Endothelial cell of umbilical vein (primary cell): ENCODE measurements at regions not wholly inside any gene's neighbourhood (a gene's known extent, or its start where the extent isn't known, plus 50 kb on each side); places are given as distances from the start of the nearest gene placed in this dataset.

Experiments
- BruUV-seq: library from RNA; stranded (reverse); fragments of 400-500 nt; replicated peaks from 2 replicates; lab custom pipeline; 2021; lab: Mats Ljungman, UMichigan
- CTCF ChIA-PET: fragments of 300-600, 350-600 bp; sonication (Branson Sonifier 250); formaldehyde crosslinking; loops from one replicate; lab custom pipeline; 2021; ENCODE audit warnings: antibody characterized with exemption, inconsistent platforms; lab: Charles Lee
- POLR2A ChIA-PET: fragments of 300-600, 350-600 bp; sonication (Branson Sonifier 250); formaldehyde crosslinking; loops from one replicate; lab custom pipeline; 2021; ENCODE audit warnings: antibody characterized with exemption, inconsistent platforms; lab: Charles Lee
- DNase-seq: peaks from one replicate; pipeline ENCODE4 v3.0.0-alpha.2; 2011; ENCODE audit warnings: low read depth, low spot score
- FAIRE-seq: peaks from 2 replicates; lab custom pipeline; 2011; peaks lifted over from hg19 to GRCh38; lab: Jason Lieb, UNC
- H2AFZ ChIP-seq: 2 replicates; pipeline ENCODE4 v1.6.0; 2012; ENCODE audit warnings: low read depth, low read length, control low read depth, inconsistent platforms
- H3K27ac ChIP-seq: 2 replicates; pipeline ENCODE4 v1.5.1; 2011; ENCODE audit warnings: low read depth, mild to moderate bottlenecking, control low read depth, low read length, moderate library complexity; ENCODE audit not compliant: insufficient read depth
- H3K27me3 ChIP-seq, 2 experiments: 2 replicates each; pipeline versions ENCODE4 v1.6.0 to v1.6.1; 2011; ENCODE audit warnings: low read length in 2 of 2, mixed read lengths in 1 of 2; ENCODE audit not compliant: control insufficient read depth in 2 of 2, insufficient read depth in 2 of 2
- H3K36me3 ChIP-seq, 2 experiments: 2 replicates in 1 of 2; 3 replicates in 1 of 2; pipeline ENCODE4 v1.5.1; 2011; ENCODE audit warnings: low read length in 2 of 2, mild to moderate bottlenecking in 1 of 2, moderate library complexity in 1 of 2; ENCODE audit not compliant: control insufficient read depth in 2 of 2, insufficient read depth in 2 of 2; ENCODE audit errors: extremely low read depth in 1 of 2
- H3K4me1 ChIP-seq: 3 replicates; pipeline ENCODE4 v1.5.1; 2011; ENCODE audit warnings: mild to moderate bottlenecking, low read length; ENCODE audit not compliant: control insufficient read depth, insufficient read depth; ENCODE audit errors: extremely low read depth
- H3K4me2 ChIP-seq: 2 replicates; pipeline ENCODE4 v1.6.1; 2011; ENCODE audit warnings: low read length, control low read depth, mixed read lengths; ENCODE audit not compliant: insufficient read depth
- H3K4me3 ChIP-seq, 3 experiments: fragments of 200-600 bp in 1 of 3; sonication (generic), shearing (Covaris generic) in 1 of 3; replicated peaks in 1 of 3; 2 replicates each; pipeline ENCODE4 v1.5.1; 2011 to 2016; ENCODE audit warnings: control low read depth in 3 of 3, low read length in 3 of 3, mild to moderate bottlenecking in 2 of 3, inconsistent platforms in 1 of 3, low read depth in 1 of 3, moderate library complexity in 1 of 3; ENCODE audit not compliant: insufficient read depth in 1 of 3
- H3K79me2 ChIP-seq: 2 replicates; pipeline ENCODE4 v1.6.0; 2012; ENCODE audit warnings: low read length, inconsistent platforms; ENCODE audit not compliant: control insufficient read depth, insufficient read depth
- H3K9ac ChIP-seq: replicated peaks from 2 replicates; pipeline ENCODE3; 2011; ENCODE audit warnings: low read length, control low read depth; ENCODE audit not compliant: insufficient read depth; ENCODE audit errors: extremely low read depth
- H3K9me1 ChIP-seq: replicated peaks from 3 replicates; pipeline ENCODE4 v1.6.0; 2011; ENCODE audit warnings: mild to moderate bottlenecking, low read length; ENCODE audit not compliant: control insufficient read depth, insufficient read depth; ENCODE audit errors: extremely low read depth
- H3K9me3 ChIP-seq: replicated peaks from 2 replicates; pipeline ENCODE4 v1.5.1; 2012; ENCODE audit warnings: low read length, inconsistent platforms; ENCODE audit not compliant: control insufficient read depth, insufficient read depth
- H4K20me1 ChIP-seq: replicated peaks from 2 replicates; pipeline ENCODE3; 2011; ENCODE audit warnings: mild to moderate bottlenecking, low read length; ENCODE audit not compliant: control insufficient read depth, insufficient read depth; ENCODE audit errors: extremely low read depth
- CTCF ChIP-seq, 2 donors: IDR thresholded peaks; 1 replicate in 1 of 2; 2 replicates in 1 of 2; pipeline ENCODE4 v1.5.1; 2011; ENCODE audit warnings: low read length in 2 of 2, mild to moderate bottlenecking in 2 of 2, moderate library complexity in 2 of 2, control low read depth in 1 of 2, inconsistent platforms in 1 of 2, low read depth in 1 of 2; ENCODE audit not compliant: insufficient read depth in 1 of 2; ENCODE audit errors: extremely low read depth in 1 of 2
- EZH2 ChIP-seq: IDR thresholded peaks from 2 replicates; pipeline ENCODE4 v1.6.1; 2012; ENCODE audit warnings: borderline replicate concordance, low read depth, mild to moderate bottlenecking, moderate library complexity, low read length, inconsistent platforms; ENCODE audit not compliant: severe bottlenecking
- FOS ChIP-seq: IDR thresholded peaks from 2 replicates; pipeline ENCODE4 v1.6.1; 2011; ENCODE audit warnings: mild to moderate bottlenecking, low read length, moderate library complexity, borderline replicate concordance; ENCODE audit not compliant: insufficient read depth
- GATA2 ChIP-seq: IDR thresholded peaks from 2 replicates; pipeline ENCODE4 v1.7.0; 2011; ENCODE audit warnings: low read depth, mild to moderate bottlenecking, moderate library complexity, mixed read lengths, low read length; ENCODE audit not compliant: insufficient read length, insufficient read depth
- JUN ChIP-seq: IDR thresholded peaks from 2 replicates; pipeline ENCODE4 v1.6.1; 2011; ENCODE audit warnings: borderline replicate concordance, low read depth; ENCODE audit not compliant: insufficient read length, insufficient read depth
- MAX ChIP-seq: IDR thresholded peaks from 2 replicates; pipeline ENCODE4 v1.6.1; 2011; ENCODE audit not compliant: insufficient read depth, insufficient read length
- MYC ChIP-seq: IDR thresholded peaks from one replicate; pipeline ENCODE4 v1.6.1; 2011; ENCODE audit warnings: mild to moderate bottlenecking, low read depth, low read length
- POLR2A ChIP-seq: IDR thresholded peaks from 2 replicates; pipeline ENCODE4 v1.6.1; 2012; ENCODE audit warnings: low read depth, mild to moderate bottlenecking, control low read depth, low read length
- POLR2AphosphoS5 ChIP-seq: IDR thresholded peaks from 2 replicates; pipeline ENCODE4 v1.6.1; 2012; ENCODE audit warnings: low read depth, mild to moderate bottlenecking, control low read depth, low read length, moderate library complexity; ENCODE audit not compliant: insufficient read depth
- dilution Hi-C: fragments of 300-500 bp; cut with MboI; formaldehyde crosslinking; loops from one replicate; pipeline ENCODE4 v1.15.0; 2019; ENCODE audit warnings: low sequenced_read_pairs; ENCODE audit not compliant: extremely low pct_ligation_motif_present
- intact Hi-C: fragments of 100-400 bp; cut with micrococcal nuclease; formaldehyde crosslinking; loops from one replicate; pipeline ENCODE4 v1.10.0; 2022

GRCh38 chr1:98294127-98294526 is 367.4 kb upstream of the SNX7 start:
- H3K9ac ChIP-seq: no peak overlapping the region
- no TSS peak for BruUV-seq
- CTCF ChIA-PET: no interaction called here

GRCh38 chr1:98292994-98293393 is 368.5 kb upstream of the SNX7 start:
- Histone ChIP-seq H3K4me1 (no peaks in the 10 kb centered on the region), H4K20me1 (no peaks in the 10 kb centered on the region), H3K9me1 (no peaks in the 10 kb centered on the region), H3K79me2 (no peaks in the 10 kb centered on the region), H3K27ac (no peak overlapping the region), H3K27me3 (no peaks in the 10 kb centered on the region), H3K9ac (no peak overlapping the region), H3K9me3 (no peaks in the 10 kb centered on the region), H3K4me2 (no peak overlapping the region), H2AFZ (no peak overlapping the region), H3K36me3 (no peaks in the 10 kb centered on the region), H3K4me3 (no peak overlapping the region)
- TF ChIP-seq CTCF (IDR thresholded peaks at IDR 0.05; ENCODE audit: extremely low read depth in 1 of 2, insufficient read depth in 1 of 2, low read depth in 1 of 2, low read length in 2 of 2): no peak
- no peak for TF ChIP-seq POLR2AphosphoS5
- no peak for TF ChIP-seq JUN
- TF ChIP-seq POLR2A: no peak
- TF ChIP-seq EZH2: no peak
- no peak for TF ChIP-seq MYC
- TF ChIP-seq MAX: no peak
- no peak for TF ChIP-seq FOS
- no peak for TF ChIP-seq GATA2
- POLR2A ChIA-PET: no interaction called here
- BruUV-seq: no TSS peak
- intact Hi-C loops: no loop called here
- DNase-seq (no peak), FAIRE-seq (no peak)
- CTCF ChIA-PET: interaction anchor here (1.5 kb wide), 1 partner anchor 12 kb away, joined by 3 read pairs; no protein-coding TSS in a partner anchor
- dilution Hi-C loops: no loop called here

More at GRCh38 chr1:98294127-98294526, 367.4 kb upstream of the SNX7 start:
- no peaks in the 10 kb centered on the region for H3K79me2 ChIP-seq
- POLR2A ChIA-PET: no interaction called here
- no peaks in the 10 kb centered on the region for H3K9me1 ChIP-seq
- H3K27me3 ChIP-seq: no peaks in the 10 kb centered on the region
- no peaks in the 10 kb centered on the region for H3K9me3 ChIP-seq
- no peaks in the 10 kb centered on the region for H4K20me1 ChIP-seq
- no peak for DNase-seq
- H3K4me3 ChIP-seq: no peak overlapping the region
- H3K36me3 ChIP-seq: no peaks in the 10 kb centered on the region
- no peak overlapping the region for H3K27ac ChIP-seq
- no peak overlapping the region for H2AFZ ChIP-seq
- no peak for TF ChIP-seq FOS
- no peak for TF ChIP-seq JUN
- TF ChIP-seq POLR2A: no peak
- TF ChIP-seq CTCF (IDR thresholded peaks at IDR 0.05; ENCODE audit: extremely low read depth in 1 of 2, insufficient read depth in 1 of 2, low read depth in 1 of 2, low read length in 2 of 2): no peak
- H3K4me1 ChIP-seq: no peaks in the 10 kb centered on the region
- H3K4me2 ChIP-seq: no peak overlapping the region
- FAIRE-seq: no peak
- dilution Hi-C loops (no loop called here), intact Hi-C loops (no loop called here)
